ENCODE measurements at regions not wholly inside any gene's neighbourhood (a gene's known extent, or its start where the extent isn't known, plus 50 kb on each side); places are given as distances from the start of the nearest gene placed in this dataset.
"Not testable (repeated sequence)": the region's sequence is repeated elsewhere in the genome, so short reads cannot be mapped to it uniquely, and the experiment has no call there.

DNA sequence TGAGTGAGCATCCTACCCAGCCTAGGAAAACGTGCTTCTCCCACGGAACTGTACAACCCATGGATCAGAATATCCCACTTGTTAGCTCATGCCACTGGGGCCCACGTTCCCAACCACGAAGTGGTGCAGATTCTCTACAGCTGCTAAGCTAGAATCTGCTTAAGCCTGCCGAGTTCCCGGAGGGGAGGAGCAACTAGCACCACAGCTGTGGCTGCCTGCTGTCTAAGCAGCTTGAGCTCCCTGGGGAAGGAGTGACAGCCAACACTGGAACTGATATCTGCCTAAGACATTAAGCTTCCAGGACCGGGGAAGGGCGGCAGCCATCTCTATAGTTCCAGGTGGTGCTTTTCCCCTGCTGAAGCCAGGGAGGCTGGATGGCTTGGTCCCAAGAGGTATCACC is 334.7 kb upstream of the CHRM2 start:
- DNase-seq (ENCODE audit: low read depth in 2 of 2) = no peak

- DNase-seq (ENCODE audit: low read depth in 2 of 2) = no peak
These were observed 337.6 kb upstream of the CHRM2 start for GRCh38 chr7:136530831-136531230.

- no peak for DNase-seq (ENCODE audit: low read depth in 2 of 2)
These were observed 340.1 kb upstream of the CHRM2 start for GRCh38 chr7:136528329-136528728.

GRCh38 chr7:136527554-136527953 is 340.9 kb upstream of the CHRM2 start:
- no peak for DNase-seq (ENCODE audit: low read depth in 2 of 2)

- no peak for DNase-seq (ENCODE audit: low read depth in 2 of 2)
These were observed 341.9 kb upstream of the CHRM2 start for GRCh38 chr7:136526408-136527105.

DNA sequence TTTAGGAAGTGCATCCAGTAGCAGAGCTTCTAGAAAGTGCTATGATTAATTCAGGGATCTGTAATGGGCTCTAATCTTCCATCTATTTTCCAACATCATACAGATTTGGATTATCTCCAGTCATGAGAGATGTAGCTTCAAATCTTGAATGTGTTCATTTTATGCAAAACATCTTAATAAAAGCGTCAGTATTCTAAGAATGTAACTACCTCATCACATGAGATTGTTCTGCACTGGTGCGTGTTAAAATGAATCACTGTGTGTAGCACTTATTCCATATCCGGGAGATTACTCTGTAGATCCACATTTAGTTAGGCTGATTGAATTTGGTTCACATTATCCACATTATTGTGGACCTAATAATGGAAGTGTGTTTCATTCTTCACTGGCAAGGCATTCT is 344.9 kb upstream of the CHRM2 start:
- DNase-seq (ENCODE audit: low read depth in 2 of 2) = no peak

- DNase-seq (ENCODE audit: low read depth in 2 of 2) = no peak
These were observed 350.5 kb upstream of the CHRM2 start for GRCh38 chr7:136517971-136518370.

DNA sequence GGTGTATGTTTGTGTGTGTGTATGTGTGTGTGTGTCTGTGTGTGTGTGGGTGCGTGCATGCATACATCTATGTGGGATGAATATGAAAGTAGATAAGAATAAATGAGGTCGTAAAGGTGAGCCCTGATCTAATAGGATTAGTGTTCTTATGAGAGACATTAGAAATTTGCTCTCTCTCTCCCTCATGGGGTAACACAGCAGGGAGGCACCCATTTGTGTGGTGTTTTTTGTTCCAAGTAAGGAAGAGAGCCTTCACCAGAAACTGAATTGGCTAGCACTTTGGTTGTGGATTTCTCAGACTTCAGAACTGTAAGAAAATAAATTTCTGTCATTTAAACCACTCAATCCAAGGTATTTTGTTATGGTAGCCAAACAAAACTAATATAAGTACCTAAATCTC is 353.7 kb upstream of the CHRM2 start:
- no peak for DNase-seq (ENCODE audit: low read depth in 2 of 2)

GRCh38 chr7:136513744-136514143 is 354.7 kb upstream of the CHRM2 start:
- no peak for DNase-seq (ENCODE audit: low read depth in 2 of 2)

GRCh38 chr7:136509466-136509865 is 359.0 kb upstream of the CHRM2 start:
- no peak for DNase-seq (ENCODE audit: low read depth in 2 of 2)

- no peak for DNase-seq (ENCODE audit: low read depth in 2 of 2)
These were observed 366.3 kb upstream of the CHRM2 start for GRCh38 chr7:136502162-136502561.

- no peak for DNase-seq (ENCODE audit: low read depth in 2 of 2)
These were observed 367.3 kb upstream of the CHRM2 start for GRCh38 chr7:136501151-136501550.

DNA sequence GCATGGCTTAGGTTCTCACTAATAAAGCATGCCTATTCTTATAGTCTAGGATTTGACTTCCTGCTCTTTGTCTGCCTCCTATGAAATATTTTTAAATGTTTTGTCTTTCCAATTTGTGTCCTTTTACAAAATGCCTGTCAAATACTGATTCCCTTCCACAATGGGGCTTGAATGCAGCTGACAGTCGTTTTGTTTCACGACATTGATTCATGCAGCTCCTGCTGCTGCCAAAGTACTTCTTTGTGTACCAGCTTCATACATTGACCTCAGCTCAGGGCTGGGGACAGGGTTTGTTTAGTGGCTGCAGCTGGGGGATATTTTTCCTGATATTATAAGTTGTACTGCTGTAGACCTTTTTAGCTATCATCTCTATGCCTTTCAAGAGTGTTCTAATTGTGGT is 371.9 kb upstream of the CHRM2 start:
- DNase-seq (ENCODE audit: low read depth in 2 of 2) = no peak

DNA sequence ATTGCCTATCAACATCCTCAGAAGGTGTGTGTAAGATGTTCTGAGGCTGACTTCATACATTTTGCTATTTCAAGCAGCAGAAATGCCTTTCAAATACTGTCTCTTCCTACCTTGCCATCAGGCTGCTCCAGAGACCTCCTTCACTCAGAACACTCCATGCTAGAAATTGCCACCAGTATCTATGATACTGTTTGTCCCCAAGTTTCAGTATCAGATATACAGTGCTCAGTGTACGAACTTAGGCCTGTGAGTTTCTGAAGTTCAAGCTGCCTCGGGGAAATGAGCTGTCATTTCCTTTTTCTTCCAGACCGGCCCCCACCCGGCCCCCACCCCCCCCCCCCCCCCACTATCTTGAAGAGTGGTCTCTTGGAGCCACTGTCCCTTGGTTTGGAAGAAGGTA is 373.4 kb upstream of the CHRM2 start:
- no peak for DNase-seq (ENCODE audit: low read depth in 2 of 2)

DNA sequence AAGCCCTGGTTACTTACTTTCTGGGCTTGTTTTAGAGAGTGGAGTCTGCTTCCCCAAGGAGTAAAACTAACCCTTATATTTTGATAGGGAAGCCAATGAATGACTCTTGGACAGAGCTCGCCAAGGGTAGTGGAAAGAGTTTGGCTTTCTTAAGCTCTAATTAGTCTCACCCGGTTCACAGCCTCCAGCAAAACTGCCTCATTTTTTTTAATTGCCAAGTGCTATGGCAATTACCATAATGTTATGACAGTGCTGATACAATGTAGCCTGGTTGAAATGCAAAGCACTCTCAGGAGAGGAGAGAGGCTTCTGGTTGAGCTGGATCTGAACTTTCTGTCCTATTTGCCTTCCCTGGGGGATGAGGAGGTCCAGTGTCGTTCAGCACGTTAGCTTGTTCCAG is 376.1 kb upstream of the CHRM2 start:
- DNase-seq (ENCODE audit: low read depth in 2 of 2) = no peak

DNA sequence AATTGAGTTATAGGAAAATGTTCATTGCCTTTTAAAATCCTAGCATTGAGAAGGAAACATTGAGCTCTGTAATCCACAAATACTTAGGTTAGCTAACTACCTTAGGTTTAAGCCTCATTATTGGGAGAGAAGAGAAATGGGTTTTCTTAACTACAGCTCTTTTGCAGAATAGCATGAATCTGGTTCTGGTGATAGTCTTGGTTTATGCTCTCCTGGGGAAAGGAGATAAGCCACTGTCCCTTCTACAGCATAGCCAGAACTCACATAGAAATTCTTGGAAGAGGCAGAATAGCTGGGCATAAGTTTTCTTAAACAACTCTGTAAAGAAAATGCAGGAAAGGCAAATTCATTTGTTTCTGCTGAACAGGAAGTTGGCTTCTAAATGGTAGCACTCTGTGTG is 378.6 kb upstream of the CHRM2 start:
- no peak for DNase-seq (ENCODE audit: low read depth in 2 of 2)

DNA sequence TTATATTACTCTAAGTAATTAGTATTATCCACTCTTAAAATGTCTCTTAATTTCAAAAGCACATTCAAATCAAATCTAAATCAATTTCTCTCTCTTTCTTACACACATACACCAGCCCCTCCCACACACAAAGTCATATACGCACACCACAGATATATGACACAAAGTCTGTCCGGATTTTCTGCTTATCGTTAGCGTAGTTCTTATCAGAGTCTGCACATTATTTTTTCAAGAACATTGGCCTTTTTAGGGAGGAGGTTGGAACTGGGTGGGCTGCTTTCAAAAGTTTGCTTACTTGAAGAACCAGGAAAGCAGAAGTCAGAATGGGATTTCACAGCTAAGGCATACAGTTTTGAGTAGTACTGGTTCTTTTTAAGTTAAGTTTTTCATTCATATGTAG is 387.6 kb upstream of the CHRM2 start:
- DNase-seq (ENCODE audit: low read depth in 2 of 2) = no peak

DNA sequence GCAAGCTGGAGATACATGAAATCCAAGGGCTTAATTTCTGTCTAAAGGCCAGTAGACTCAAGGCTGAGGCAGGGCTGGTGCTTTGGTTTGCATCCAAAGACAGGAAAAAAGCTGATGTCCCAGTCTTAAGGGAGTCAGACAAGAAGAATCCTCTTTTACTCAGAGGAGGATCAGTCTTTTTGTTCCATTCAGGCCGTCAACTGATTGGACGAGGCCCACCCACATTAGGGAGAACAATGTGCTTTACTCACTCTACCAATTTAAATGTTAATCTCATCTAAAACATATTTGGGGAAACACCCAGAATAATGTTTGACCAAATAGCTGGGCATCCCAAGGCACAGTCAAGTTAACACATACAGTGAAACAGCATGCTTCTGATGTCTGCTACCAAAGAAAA is 388.5 kb upstream of the CHRM2 start:
- no peak for DNase-seq (ENCODE audit: low read depth in 2 of 2)

DNA sequence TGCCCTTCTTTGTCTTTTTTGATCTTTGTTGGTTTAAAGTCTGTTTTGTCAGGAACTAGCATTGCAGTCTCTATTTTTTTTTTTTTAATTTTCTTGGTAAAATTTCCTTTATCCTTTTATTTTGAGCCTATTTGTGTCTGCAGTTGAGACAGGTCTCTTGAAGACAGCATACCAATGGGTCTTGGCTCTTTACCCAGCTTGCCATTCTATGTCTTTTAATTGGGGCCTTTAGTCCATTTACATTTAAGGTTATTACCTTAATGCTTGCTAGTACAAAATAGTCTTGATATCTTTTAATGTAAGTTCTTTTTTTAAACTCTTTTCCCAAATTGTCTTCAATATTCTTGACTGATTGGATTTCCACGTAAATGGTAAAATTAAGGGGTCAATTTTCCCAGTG is 398.3 kb upstream of the CHRM2 start:
- no peak for DNase-seq (ENCODE audit: low read depth in 2 of 2)

DNA sequence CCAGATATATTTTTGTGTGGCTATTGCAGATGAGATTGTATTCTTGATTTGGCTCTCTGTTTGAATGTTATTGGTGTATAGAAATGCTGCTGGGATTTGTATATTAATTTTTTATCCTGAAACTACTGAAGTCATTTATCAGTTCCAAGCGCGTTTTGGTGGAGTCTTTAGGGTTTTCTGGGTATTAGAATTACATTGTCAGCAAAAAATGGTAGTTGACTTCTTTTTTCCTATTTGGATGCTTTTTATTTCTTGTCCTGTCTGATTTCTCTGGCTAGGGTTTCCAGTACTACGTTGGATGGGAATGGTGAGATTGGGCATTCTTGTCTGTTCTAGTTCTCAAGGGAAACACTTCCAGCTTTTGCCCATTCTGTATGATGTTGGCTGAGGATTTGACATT is 415.5 kb upstream of the CHRM2 start:
- no peak for DNase-seq (ENCODE audit: low read depth in 2 of 2)

DNA sequence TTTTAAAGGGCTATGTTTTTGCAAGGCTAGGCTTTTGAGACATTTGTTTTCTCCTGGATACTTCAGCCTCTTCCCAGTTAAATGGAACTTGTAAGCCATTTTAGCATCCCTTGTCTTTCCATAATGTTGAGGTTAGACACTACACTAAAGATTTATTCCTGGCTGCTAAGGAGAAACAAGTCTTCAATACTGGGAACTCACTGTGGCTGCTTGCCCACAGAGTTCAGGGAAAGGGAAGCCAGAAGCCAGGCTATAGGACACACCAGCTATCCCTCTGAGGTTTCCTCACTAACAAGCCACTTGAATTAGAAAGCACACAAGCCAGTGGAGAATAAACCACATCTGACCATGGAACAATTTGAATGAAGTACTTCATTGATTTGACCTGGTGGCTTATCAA is 421.7 kb upstream of the CHRM2 start:
- DNase-seq (ENCODE audit: low read depth in 2 of 2) = no peak

DNA sequence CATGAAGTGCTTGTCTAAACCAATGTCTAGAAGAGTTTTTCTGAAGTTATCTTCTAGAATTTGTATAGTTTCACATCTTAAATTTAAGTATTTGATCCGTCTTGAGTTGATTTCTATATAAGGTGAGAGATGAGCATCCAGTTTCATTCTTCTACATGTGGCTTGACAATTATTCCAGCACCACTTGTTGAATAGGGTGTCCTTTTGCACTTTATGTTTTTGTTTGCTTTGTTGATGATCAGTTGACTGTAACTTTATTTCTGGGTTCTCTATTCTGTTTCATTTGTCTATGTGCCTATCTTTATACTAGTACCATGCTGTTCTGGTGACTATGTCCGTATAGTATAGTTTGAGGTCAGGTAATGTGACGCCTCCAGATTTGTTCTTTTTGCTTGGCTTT is 426.6 kb upstream of the CHRM2 start:
- no peak for DNase-seq (ENCODE audit: low read depth in 2 of 2)

DNA sequence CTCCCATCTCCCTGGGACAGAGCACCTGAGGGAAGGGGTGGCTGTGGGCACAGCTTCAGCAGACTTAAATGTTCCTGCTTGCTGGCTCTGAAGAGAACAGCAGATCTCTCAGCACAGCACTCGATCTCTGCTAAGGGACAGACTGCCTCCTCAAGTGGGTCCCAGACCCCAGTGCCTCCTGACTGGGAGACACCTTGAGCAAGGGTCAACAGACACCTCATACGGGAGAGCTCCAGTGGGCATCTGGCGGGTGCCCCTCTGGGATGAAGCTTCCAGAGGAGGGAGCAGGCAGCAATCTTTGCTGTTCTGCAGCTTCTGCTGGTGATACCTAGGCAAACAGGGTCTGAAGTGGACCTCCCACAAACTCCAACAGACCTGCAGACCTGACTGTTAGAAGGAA is 436.7 kb upstream of the CHRM2 start:
- not testable (repeated sequence) for DNase-seq (ENCODE audit: low read depth in 2 of 2)

- DNase-seq (ENCODE audit: low read depth in 2 of 2) = no peak
These were observed 444.4 kb upstream of the CHRM2 start for GRCh38 chr7:136424058-136424457.

Data from stimulated activated CD8-positive, alpha-beta memory T cell treated with anti-CD3 and anti-CD28 coated beads, Interleukin-15, amount 100 ng/mL, for 48 hours (primary cell).